Activated CD8-positive, alpha-beta memory T cell treated with anti-CD3 and anti-CD28 coated beads, Interleukin-2, amount 50 U/mL, for 1 hour (primary cell): ENCODE measurements at regions not wholly inside any gene's neighbourhood (a gene's known extent, or its start where the extent isn't known, plus 50 kb on each side); places are given as distances from the start of the nearest gene placed in this dataset.
"Not testable (repeated sequence)": the region's sequence is repeated elsewhere in the genome, so short reads cannot be mapped to it uniquely, and the experiment has no call there.

Source experiments
- DNase-seq: peaks from one replicate; pipeline ENCODE4 v3.0.0-alpha.2; 2020; ENCODE audit errors: extremely low read depth

- no peak for DNase-seq
Observed at GRCh38 chr5:42894057-42894456, 82.4 kb upstream of the SELENOP start.

- DNase-seq = no peak
Observed at GRCh38 chr5:42889311-42889933, 77.7 kb upstream of the SELENOP start.

- no peak for DNase-seq
Observed at GRCh38 chr5:42888771-42889170, 77.1 kb upstream of the SELENOP start.

GRCh38 chr5:42887575-42887974 is 75.9 kb upstream of the SELENOP start:
- DNase-seq = no peak

- no peak for DNase-seq
Observed at GRCh38 chr5:42887097-42887496, 75.4 kb upstream of the SELENOP start.

GRCh38 chr5:42886635-42887034 is 74.9 kb upstream of the SELENOP start:
- no peak for DNase-seq

- no peak for DNase-seq
Observed at GRCh38 chr5:42884326-42884725, 72.6 kb upstream of the SELENOP start.

- DNase-seq = no peak
Observed at GRCh38 chr5:42881416-42882117, 69.9 kb upstream of the SELENOP start.

- no peak for DNase-seq
Observed at GRCh38 chr5:42880496-42881150, 68.9 kb upstream of the SELENOP start.

GRCh38 chr5:42879291-42879690 is 67.6 kb upstream of the SELENOP start:
- DNase-seq = no peak

GRCh38 chr5:42878550-42878949 is 66.9 kb upstream of the SELENOP start:
- DNase-seq = no peak

GRCh38 chr5:42878041-42878440 is 66.3 kb upstream of the SELENOP start:
- DNase-seq = no peak

- DNase-seq = no peak
Observed at GRCh38 chr5:42877431-42877830, 65.7 kb upstream of the SELENOP start.

GRCh38 chr5:42876375-42876844 is 64.7 kb upstream of the SELENOP start:
- no peak for DNase-seq

GRCh38 chr5:42875785-42876374 is 64.2 kb upstream of the SELENOP start:
- DNase-seq = no peak

- no peak for DNase-seq
Observed at GRCh38 chr5:42875211-42875610, 63.5 kb upstream of the SELENOP start.

GRCh38 chr5:42874621-42875198 is 63.0 kb upstream of the SELENOP start:
- no peak for DNase-seq

- DNase-seq = no peak
Observed at GRCh38 chr5:42872865-42873264, 61.2 kb upstream of the SELENOP start.

- no peak for DNase-seq
Observed at GRCh38 chr5:42870882-42871418, 59.3 kb upstream of the SELENOP start.

- DNase-seq = not testable (repeated sequence)
Observed at GRCh38 chr5:42868417-42868816, 56.7 kb upstream of the SELENOP start.

- not testable (repeated sequence) for DNase-seq
Observed at GRCh38 chr5:42864749-42865148, 53.1 kb upstream of the SELENOP start.
